ENCODE measurements at regions not wholly inside any gene's neighbourhood (a gene's known extent, or its start where the extent isn't known, plus 50 kb on each side); places are given as distances from the start of the nearest gene placed in this dataset.
"Not testable (repeated sequence)": the region's sequence is repeated elsewhere in the genome, so short reads cannot be mapped to it uniquely, and the experiment has no call there.

GRCh38 chr12:9324782-9325181 is 116.6 kb upstream of the PZP start:
- no peaks in the 10 kb centered on the region for H3K27me3 ChIP-seq
- no peak overlapping the region for H3K27ac ChIP-seq
- no peak overlapping the region for H3K4me3 ChIP-seq
- no peak for DNase-seq
- no peaks in the 10 kb centered on the region for H3K36me3 ChIP-seq
- no peaks in the 10 kb centered on the region for H3K4me1 ChIP-seq
- intact Hi-C loops (cut with DNase I; ENCODE audit: low total_unique reads): no loop called here
- H3K9me3 ChIP-seq: no peaks in the 10 kb centered on the region
- TF ChIP-seq CTCF (IDR thresholded peaks at IDR 0.05): no peak
- no peak for TF ChIP-seq POLR2AphosphoS5 (IDR thresholded peaks at IDR 0.05)
- no peak for TF ChIP-seq EP300 (IDR thresholded peaks at IDR 0.05)
- TF ChIP-seq POLR2A (IDR thresholded peaks at IDR 0.05): no peak
- WGBS, 5 donors: 83 to 95% (median 85%) methylated on average over 6 of the region's 6 CpGs

GRCh38 chr12:9323144-9323681 is 115.0 kb upstream of the PZP start:
- 60 to 73% (median 69%) methylated on average over 5 of the region's 5 CpGs for WGBS, 5 donors

GRCh38 chr12:9319842-9320173 is 111.6 kb upstream of the PZP start:
- no peaks in the 10 kb centered on the region for H3K9me3 ChIP-seq
- WGBS, 5 donors: 4 to 10% (median 8%) methylated on average over 3 of the region's 3 CpGs
- no peak overlapping the region for H3K4me3 ChIP-seq
- H3K27me3 ChIP-seq: no peaks in the 10 kb centered on the region
- intact Hi-C loops (cut with DNase I; ENCODE audit: low total_unique reads): no loop called here
- H3K27ac ChIP-seq: no peak overlapping the region
- H3K36me3 ChIP-seq: no peaks in the 10 kb centered on the region
- no peak for DNase-seq
- TF ChIP-seq CTCF (IDR thresholded peaks at IDR 0.05): no peak
- no peak for TF ChIP-seq POLR2AphosphoS5 (IDR thresholded peaks at IDR 0.05)
- no peak for TF ChIP-seq POLR2A (IDR thresholded peaks at IDR 0.05)
- TF ChIP-seq EP300 (IDR thresholded peaks at IDR 0.05): no peak
- H3K4me1 ChIP-seq: no peaks in the 10 kb centered on the region

More at GRCh38 chr12:9323144-9323681, 115.0 kb upstream of the PZP start:
- no peak overlapping the region for H3K4me3 ChIP-seq
- H3K36me3 ChIP-seq: no peaks in the 10 kb centered on the region
- no peaks in the 10 kb centered on the region for H3K4me1 ChIP-seq
- no peak for DNase-seq
- no peak for TF ChIP-seq CTCF (IDR thresholded peaks at IDR 0.05)
- H3K27ac ChIP-seq: no peak overlapping the region
- intact Hi-C loops (cut with DNase I; ENCODE audit: low total_unique reads): no loop called here
- no peaks in the 10 kb centered on the region for H3K9me3 ChIP-seq
- H3K27me3 ChIP-seq: no peaks in the 10 kb centered on the region

GRCh38 chr12:9319044-9319841 is 111.0 kb upstream of the PZP start:
- Histone ChIP-seq H3K4me1 (no peaks in the 10 kb centered on the region), H3K27ac (no peak overlapping the region), H3K4me3 (no peak overlapping the region), H3K27me3 (no peaks in the 10 kb centered on the region), H3K9me3 (no peaks in the 10 kb centered on the region), H3K36me3 (no peaks in the 10 kb centered on the region)
- TF ChIP-seq EP300 (IDR thresholded peaks at IDR 0.05) (no peak), CTCF (IDR thresholded peaks at IDR 0.05) (no peak), POLR2A (IDR thresholded peaks at IDR 0.05) (no peak), POLR2AphosphoS5 (IDR thresholded peaks at IDR 0.05) (no peak)
- intact Hi-C loops (cut with DNase I; ENCODE audit: low total_unique reads): no loop called here
- WGBS, 5 donors: 54 to 79% (median 60%) methylated on average over 8 of the region's 8 CpGs
- DNase-seq: no peak

GRCh38 chr12:9313479-9313878 is 105.3 kb upstream of the PZP start:
- intact Hi-C loops (cut with DNase I; ENCODE audit: low total_unique reads); H3K27ac ChIP-seq: not testable (repeated sequence)

GRCh38 chr12:9312406-9313392 is 104.5 kb upstream of the PZP start:
- intact Hi-C loops (cut with DNase I; ENCODE audit: low total_unique reads); H3K4me3 ChIP-seq; H3K4me1 ChIP-seq; H3K27me3 ChIP-seq; H3K9me3 ChIP-seq: not testable (repeated sequence)
- DNase-seq: peak in 1 of 2 donors; percentile 43
- Histone ChIP-seq H3K27ac (peak overlapping the region in 1 of 5 donors; percentile 46), H3K36me3 (peaks cover 0 to 10% (median 3%) of the 10 kb centered on the region in 4 donors)
- WGBS, 5 donors: 61 to 82% (median 64%) methylated on average over 10 to 13 of the region's 28 CpGs

More at GRCh38 chr12:9313479-9313878, 105.3 kb upstream of the PZP start:
- H3K4me1 ChIP-seq, H3K9me3 ChIP-seq, H3K4me3 ChIP-seq, H3K36me3 ChIP-seq, H3K27me3 ChIP-seq: not testable (repeated sequence)
- DNase-seq: peak in 1 of 2 donors; percentile 41
- 38 to 63% (median 44%) methylated on average over 4 to 5 of the region's 6 CpGs for WGBS, 5 donors

- intact Hi-C loops (cut with DNase I; ENCODE audit: low total_unique reads); H3K27me3 ChIP-seq; H3K9me3 ChIP-seq; DNase-seq; H3K27ac ChIP-seq; H3K4me1 ChIP-seq; H3K4me3 ChIP-seq: not testable (repeated sequence)
- 91 to 93% (median 91%) methylated on average over 7 to 10 of the region's 10 CpGs for WGBS, 5 donors
- peaks cover 0 to 19% (median 8%) of the 10 kb centered on the region in 4 donors for H3K36me3 ChIP-seq
These were observed 103.3 kb upstream of the PZP start for GRCh38 chr12:9311454-9311853.
